PC-3 (cell line): ENCODE measurements at regions not wholly inside any gene's neighbourhood (a gene's known extent, or its start where the extent isn't known, plus 50 kb on each side); places are given as distances from the start of the nearest gene placed in this dataset.

Source experiments
- CTCF ChIP-seq: fragments of 300-600 bp; sonication (generic); conservative IDR thresholded peaks from 2 replicates; pipeline ENCODE4 v1.5.1; 2017; ENCODE audit warnings: antibody characterized with exemption, low read depth, mild to moderate bottlenecking, low read length
- EZH2 ChIP-seq: fragments of 300-600 bp; sonication (generic); IDR thresholded peaks from one replicate; pipeline ENCODE4 v1.6.1; 2017; ENCODE audit warnings: antibody characterized with exemption, mild to moderate bottlenecking, low read length; ENCODE audit not compliant: unreplicated experiment
- EZH2phosphoT487 ChIP-seq: fragments of 300-600 bp; sonication (generic); IDR thresholded peaks from 2 replicates; pipeline ENCODE4 v1.6.1; 2018; ENCODE audit warnings: mild to moderate bottlenecking, antibody characterized with exemption, low read length, borderline replicate concordance

GRCh38 chr4:177853229-177853628 lies 411.0 kb upstream of the AGA start:
- no peak for TF ChIP-seq CTCF
- TF ChIP-seq EZH2phosphoT487: no peak
- TF ChIP-seq EZH2: no peak
